Uterus (tissue), 3 donors: ENCODE measurements at regions not wholly inside any gene's neighbourhood (a gene's known extent, or its start where the extent isn't known, plus 50 kb on each side); places are given as distances from the start of the nearest gene placed in this dataset.

Experiments
- DNase-seq, 2 donors: peaks; one replicate each; pipeline ENCODE4 v3.0.0-alpha.2; 2019 to 2020
- H3K27ac ChIP-seq, 2 donors: fragments of 200-600 bp; sonication (generic); 1 replicate in 1 of 2; 2 replicates in 1 of 2; pipeline ENCODE4 v1.5.1; 2016 to 2018
- H3K27me3 ChIP-seq, 2 donors: fragments of 200-600 bp; sonication (generic); one replicate each; pipeline ENCODE4 v1.5.1; 2018 to 2019; ENCODE audit warnings: control low read depth in 1 of 2
- H3K36me3 ChIP-seq, 2 donors: fragments of 200-600 bp; sonication (generic); one replicate each; pipeline ENCODE4 v1.5.1; 2019; ENCODE audit warnings: control low read depth in 1 of 2
- H3K4me1 ChIP-seq, 2 donors: fragments of 200-600 bp; sonication (generic); one replicate each; pipeline ENCODE4 v1.5.1; 2018 to 2019; ENCODE audit warnings: control low read depth in 1 of 2
- H3K4me3 ChIP-seq, 2 donors: fragments of 200-600 bp; sonication (generic); 1 replicate in 1 of 2; 2 replicates in 1 of 2; pipeline ENCODE4 v1.5.1; 2018 to 2019; ENCODE audit warnings: mild to moderate bottlenecking in 1 of 2
- H3K9me3 ChIP-seq, 2 donors: fragments of 200-600 bp; sonication (generic); one replicate each; pipeline ENCODE4 v1.5.1; 2019; ENCODE audit warnings: control low read depth in 1 of 2
- POLR2A ChIP-seq, 2 donors: fragments of 450-650 bp; IDR thresholded peaks; one replicate each; pipeline ENCODE4 v1.6.1; 2016; ENCODE audit warnings: antibody characterized with exemption in 2 of 2, mild to moderate bottlenecking in 1 of 2, moderate library complexity in 1 of 2
- intact Hi-C: fragments of 100-400 bp; cut with DNase I; formaldehyde crosslinking; loops from one replicate; pipeline ENCODE4 v1.15.1; 2023; ENCODE audit warnings: low total_unique reads
- TF ChIP-seq, protein P1 (sequence below), 4 experiments: fragments of 200-600 bp in 2 of 4; fragments of 450-650 bp in 2 of 4; sonication (generic) in 2 of 4; IDR thresholded peaks; one replicate each; pipeline ENCODE4 v1.5.1; 2016 to 2019; ENCODE audit warnings: antibody characterized with exemption in 4 of 4, mild to moderate bottlenecking in 2 of 4, moderate library complexity in 1 of 4
- donor health status: DM: yes; HTN: yes; CAD: no.

DNA sequence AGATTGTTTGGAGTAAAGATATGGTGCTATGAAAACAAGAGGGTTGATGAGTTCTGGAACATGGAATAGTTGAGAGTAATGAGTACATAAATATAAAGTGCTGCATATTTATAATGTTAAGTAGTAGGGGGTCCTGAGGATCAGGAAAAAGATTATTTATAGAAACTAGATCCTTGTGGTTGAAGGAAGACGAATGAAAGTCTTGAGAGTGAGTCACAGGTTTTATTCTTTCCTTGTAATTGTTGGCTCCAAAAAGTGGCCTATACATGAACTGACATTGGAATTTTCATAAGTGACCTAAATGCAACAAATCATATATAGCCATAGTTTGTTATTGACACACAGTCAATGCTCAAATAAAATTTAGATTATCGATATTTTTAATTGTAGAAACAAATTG is 440.4 kb upstream of the PRICKLE1 start:
- TF ChIP-seq, protein P1, sequence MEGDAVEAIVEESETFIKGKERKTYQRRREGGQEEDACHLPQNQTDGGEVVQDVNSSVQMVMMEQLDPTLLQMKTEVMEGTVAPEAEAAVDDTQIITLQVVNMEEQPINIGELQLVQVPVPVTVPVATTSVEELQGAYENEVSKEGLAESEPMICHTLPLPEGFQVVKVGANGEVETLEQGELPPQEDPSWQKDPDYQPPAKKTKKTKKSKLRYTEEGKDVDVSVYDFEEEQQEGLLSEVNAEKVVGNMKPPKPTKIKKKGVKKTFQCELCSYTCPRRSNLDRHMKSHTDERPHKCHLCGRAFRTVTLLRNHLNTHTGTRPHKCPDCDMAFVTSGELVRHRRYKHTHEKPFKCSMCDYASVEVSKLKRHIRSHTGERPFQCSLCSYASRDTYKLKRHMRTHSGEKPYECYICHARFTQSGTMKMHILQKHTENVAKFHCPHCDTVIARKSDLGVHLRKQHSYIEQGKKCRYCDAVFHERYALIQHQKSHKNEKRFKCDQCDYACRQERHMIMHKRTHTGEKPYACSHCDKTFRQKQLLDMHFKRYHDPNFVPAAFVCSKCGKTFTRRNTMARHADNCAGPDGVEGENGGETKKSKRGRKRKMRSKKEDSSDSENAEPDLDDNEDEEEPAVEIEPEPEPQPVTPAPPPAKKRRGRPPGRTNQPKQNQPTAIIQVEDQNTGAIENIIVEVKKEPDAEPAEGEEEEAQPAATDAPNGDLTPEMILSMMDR (IDR thresholded peaks at IDR 0.05) = no peak
- TF ChIP-seq POLR2A (IDR thresholded peaks at IDR 0.05) = no peak

DNA sequence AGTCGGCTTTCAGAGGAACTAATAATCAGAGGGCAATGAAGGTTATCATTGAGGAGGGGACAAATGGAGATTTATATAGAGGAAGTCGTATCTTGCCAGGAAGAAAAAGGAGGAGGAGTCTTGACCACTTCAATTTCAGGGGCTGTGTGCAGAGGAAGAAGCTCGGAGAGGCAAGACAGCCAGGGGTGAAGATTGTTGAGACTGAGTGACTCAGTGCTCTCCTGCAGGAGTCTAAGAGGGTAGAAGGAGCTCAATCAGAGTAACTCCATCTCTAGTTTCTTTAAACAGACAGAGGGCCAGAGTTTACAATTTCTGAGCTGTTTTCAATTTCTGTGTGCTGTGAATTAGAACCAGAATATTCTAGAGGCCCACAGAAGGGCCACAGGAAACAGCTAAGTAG is 439.3 kb upstream of the PRICKLE1 start:
- TF ChIP-seq POLR2A (IDR thresholded peaks at IDR 0.05) = no peak
- TF ChIP-seq, protein P1 (IDR thresholded peaks at IDR 0.05) = no peak
- Histone ChIP-seq H3K27ac (no peak overlapping the region), H3K4me3 (no peak overlapping the region), H3K4me1 (no peaks in the 10 kb centered on the region), H3K27me3 (no peaks in the 10 kb centered on the region), H3K36me3 (no peaks in the 10 kb centered on the region), H3K9me3 (no peaks in the 10 kb centered on the region)
- DNase-seq = no peak
- intact Hi-C loops = no loop called here

More for the DNA sequence above, 440.4 kb upstream of the PRICKLE1 start:
- Histone ChIP-seq H3K9me3 (no peaks in the 10 kb centered on the region), H3K27me3 (no peaks in the 10 kb centered on the region), H3K27ac (no peak overlapping the region), H3K36me3 (no peaks in the 10 kb centered on the region), H3K4me1 (no peaks in the 10 kb centered on the region), H3K4me3 (no peak overlapping the region)
- DNase-seq = no peak
- intact Hi-C loops = no loop called here

DNA sequence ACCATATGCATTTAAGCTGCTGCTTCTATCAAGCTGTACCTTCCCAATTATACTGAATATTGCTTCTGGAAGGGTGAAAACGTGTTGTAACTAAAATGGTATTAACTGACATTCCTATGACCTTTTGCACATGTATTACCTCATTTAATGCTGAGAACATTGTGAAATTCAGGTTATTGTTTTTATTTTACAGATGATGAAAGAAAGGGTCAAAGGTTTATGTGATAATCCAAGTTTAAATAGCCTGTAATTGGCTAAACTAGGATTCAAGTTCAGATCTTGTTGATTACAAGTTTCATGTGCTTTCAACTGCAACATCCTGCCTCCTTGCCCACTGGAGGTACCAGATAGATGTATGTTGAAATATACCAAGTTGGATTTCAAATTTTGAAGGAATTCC is 433.3 kb upstream of the PRICKLE1 start:
- Histone ChIP-seq H3K4me3 (no peak overlapping the region), H3K36me3 (no peaks in the 10 kb centered on the region), H3K9me3 (no peaks in the 10 kb centered on the region), H3K27ac (no peak overlapping the region), H3K4me1 (no peaks in the 10 kb centered on the region), H3K27me3 (no peaks in the 10 kb centered on the region)
- TF ChIP-seq POLR2A (IDR thresholded peaks at IDR 0.05) = no peak
- TF ChIP-seq, protein P1 (IDR thresholded peaks at IDR 0.05) = no peak
- no peak for DNase-seq
- intact Hi-C loops = no loop called here

DNA sequence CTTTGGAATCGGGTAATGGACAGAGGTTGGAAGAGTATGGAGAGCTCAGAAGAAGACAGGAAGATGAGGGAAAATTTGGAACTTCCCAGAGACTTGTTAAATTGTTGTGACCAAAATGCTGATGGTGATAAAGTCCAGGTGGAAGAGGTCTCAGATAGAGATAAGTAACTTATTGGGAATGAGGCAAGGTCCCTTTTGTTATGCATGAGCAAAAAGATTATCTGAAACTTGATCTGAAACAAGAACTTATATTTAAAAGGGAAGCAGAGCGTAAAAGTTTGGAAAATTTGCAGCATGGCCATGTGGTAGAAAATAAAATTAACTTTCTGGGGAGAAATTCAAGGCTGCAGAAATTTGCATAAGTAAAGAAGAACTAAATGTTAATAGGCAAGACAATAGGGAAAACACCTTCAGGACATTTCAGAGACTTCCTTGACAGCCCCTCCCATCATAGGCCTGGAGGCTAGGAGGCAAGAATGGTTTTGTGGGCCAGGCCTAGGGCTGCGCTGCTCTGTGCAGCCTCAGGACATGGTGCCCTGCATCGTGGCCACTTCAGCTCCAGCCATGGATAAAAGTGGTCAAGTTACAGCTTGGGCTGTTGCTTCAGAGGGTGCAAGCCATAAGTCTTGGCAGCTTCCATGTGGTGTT is 425.7 kb upstream of the PRICKLE1 start:
- H3K4me1 ChIP-seq = no peaks in the 10 kb centered on the region
- no peak for TF ChIP-seq POLR2A (IDR thresholded peaks at IDR 0.05)
- TF ChIP-seq, protein P1 (IDR thresholded peaks at IDR 0.05) = no peak
- no peak for DNase-seq
- no peaks in the 10 kb centered on the region for H3K27me3 ChIP-seq
- intact Hi-C loops = no loop called here
- H3K9me3 ChIP-seq = no peaks in the 10 kb centered on the region
- no peak overlapping the region for H3K4me3 ChIP-seq
- H3K27ac ChIP-seq = no peak overlapping the region
- no peaks in the 10 kb centered on the region for H3K36me3 ChIP-seq

DNA sequence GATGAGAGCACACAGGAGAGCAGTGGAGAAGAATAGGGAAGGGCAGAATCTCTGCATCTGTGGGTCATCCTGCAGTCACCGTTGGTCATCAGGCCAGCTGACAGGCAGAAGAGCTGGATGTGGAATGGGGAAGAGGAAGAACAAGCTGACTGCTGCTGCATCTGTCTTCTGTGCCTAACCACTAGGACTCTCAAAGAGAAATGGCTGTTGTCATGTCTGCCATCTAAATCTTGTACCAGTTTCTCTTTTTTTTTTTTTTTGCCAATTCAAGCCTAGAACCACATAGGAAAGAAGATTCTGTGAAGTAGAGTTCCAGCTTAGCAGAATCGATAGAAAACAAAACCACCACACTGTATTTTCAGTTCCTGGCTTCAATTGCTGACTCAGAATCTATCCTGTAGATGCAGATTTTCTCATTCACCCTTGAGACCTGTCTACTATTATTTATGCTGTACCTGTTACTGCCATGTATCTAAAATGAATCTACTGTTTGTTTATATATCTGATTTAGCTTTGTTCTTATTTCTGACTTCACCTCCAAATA is 421.9 kb upstream of the PRICKLE1 start:
- no peak for DNase-seq
- TF ChIP-seq POLR2A (IDR thresholded peaks at IDR 0.05) = no peak
- TF ChIP-seq, protein P1 (IDR thresholded peaks at IDR 0.05) = no peak
- no peak overlapping the region for H3K27ac ChIP-seq
- intact Hi-C loops = no loop called here
- no peaks in the 10 kb centered on the region for H3K36me3 ChIP-seq
- H3K4me3 ChIP-seq = no peak overlapping the region
- no peaks in the 10 kb centered on the region for H3K27me3 ChIP-seq
- H3K4me1 ChIP-seq = no peaks in the 10 kb centered on the region
- H3K9me3 ChIP-seq = no peaks in the 10 kb centered on the region
